GM21360 (cell line): ENCODE measurements at regions not wholly inside any gene's neighbourhood (a gene's known extent, or its start where the extent isn't known, plus 50 kb on each side); places are given as distances from the start of the nearest gene placed in this dataset.
"Not testable (repeated sequence)": the region's sequence is repeated elsewhere in the genome, so short reads cannot be mapped to it uniquely, and the experiment has no call there.

Source experiments
- ATAC-seq: cut with Tn5 transposase; IDR thresholded peaks from one replicate; pipeline ENCODE4 v1.9.1; 2021; ENCODE audit warnings: mild to moderate bottlenecking, moderate library complexity; ENCODE audit not compliant: unreplicated experiment

DNA sequence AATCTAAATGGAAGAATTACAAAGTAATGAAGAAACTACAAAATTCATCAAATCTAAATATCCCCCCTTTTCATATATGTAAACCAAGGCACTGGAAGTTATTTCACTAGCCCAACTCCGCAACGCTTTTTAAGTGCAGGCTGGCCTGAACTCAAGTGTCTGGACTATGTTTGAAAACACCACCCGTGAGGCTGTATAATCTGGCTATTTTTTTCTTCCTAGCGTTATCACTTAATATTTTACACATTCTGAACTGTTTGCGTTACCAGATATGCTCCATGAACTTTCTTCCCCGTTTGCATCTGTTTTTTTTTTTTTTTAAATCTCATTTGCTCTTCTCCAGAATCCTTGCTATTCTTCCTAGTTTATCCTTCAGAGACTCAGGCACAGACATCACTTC is 619.5 kb upstream of the CBLB start:
- ATAC-seq: no peak

- no peak for ATAC-seq
These were observed 623.0 kb upstream of the CBLB start for GRCh38 chr3:106491796-106492195.

DNA sequence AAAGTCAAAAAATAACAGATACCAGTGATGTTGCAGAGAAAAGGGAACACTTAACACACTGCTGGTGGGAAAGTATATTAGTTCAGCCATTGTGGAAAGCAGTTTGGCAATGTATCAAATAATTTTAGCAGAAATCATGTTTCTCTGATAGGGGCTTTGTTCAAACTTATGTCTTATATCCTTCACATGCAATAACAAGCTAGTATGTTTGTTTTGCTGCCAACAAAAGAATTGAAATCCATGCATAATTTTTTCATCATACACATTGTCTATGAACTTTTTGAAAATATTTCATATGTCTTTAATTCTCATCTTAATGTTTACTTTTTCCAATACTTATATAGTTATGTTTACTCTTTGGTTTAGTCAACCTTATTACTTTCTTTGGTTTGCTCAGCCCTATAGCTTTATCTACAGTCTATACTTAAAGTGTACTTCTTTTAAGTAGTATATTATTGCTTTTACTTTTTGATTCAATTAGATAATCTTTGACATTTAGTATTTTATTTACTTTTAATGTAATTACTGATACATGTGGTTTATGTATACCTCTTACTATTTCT is 639.6 kb upstream of the CBLB start:
- ATAC-seq: no peak

DNA sequence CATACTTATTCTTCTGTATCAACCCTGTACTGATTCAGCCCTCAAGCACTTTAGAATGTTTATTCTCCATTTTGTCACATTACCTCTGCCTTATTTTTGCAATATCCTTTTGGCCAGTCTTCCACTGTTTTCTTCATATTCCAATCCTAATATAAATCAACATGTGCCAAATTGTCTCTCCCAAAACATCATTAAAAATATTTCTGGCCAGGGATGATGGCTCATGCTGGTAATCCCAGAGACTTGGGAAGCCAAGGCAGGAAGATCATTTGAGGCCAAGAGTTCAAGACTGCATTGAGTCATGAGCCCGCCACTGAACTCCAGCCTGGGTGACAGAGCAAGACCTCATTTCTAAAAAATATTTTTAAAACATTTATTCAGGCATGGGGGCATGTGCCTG is 641.4 kb upstream of the CBLB start:
- no peak for ATAC-seq

DNA sequence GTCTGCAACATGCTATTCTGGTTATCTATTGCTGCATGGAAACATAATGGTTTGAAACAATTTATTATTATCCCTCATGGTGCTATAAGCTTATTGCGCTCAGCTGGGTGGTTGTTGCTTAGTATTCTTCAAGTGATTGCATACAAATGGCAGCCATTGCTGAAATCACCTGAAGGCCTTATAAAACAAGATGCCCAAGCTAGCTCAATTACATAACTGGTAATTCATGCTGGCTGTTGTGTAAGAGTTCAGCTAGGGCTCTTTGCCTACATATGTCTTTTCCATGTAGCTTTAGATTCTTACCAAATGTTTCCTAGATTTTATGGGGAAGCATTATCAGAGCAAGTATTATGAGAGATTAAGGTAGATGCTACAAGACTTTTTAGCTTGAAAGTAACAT is 644.0 kb upstream of the CBLB start:
- no peak for ATAC-seq

- ATAC-seq: no peak
These were observed 645.6 kb upstream of the CBLB start for GRCh38 chr3:106514431-106514830.

- no peak for ATAC-seq
These were observed 649.7 kb upstream of the CBLB start for GRCh38 chr3:106518516-106518915.

GRCh38 chr3:106522397-106522796 is 653.6 kb upstream of the CBLB start:
- ATAC-seq: no peak

- no peak for ATAC-seq
These were observed 660.1 kb upstream of the CBLB start for GRCh38 chr3:106528932-106529331.

GRCh38 chr3:106529738-106530137 is 660.9 kb upstream of the CBLB start:
- no peak for ATAC-seq

DNA sequence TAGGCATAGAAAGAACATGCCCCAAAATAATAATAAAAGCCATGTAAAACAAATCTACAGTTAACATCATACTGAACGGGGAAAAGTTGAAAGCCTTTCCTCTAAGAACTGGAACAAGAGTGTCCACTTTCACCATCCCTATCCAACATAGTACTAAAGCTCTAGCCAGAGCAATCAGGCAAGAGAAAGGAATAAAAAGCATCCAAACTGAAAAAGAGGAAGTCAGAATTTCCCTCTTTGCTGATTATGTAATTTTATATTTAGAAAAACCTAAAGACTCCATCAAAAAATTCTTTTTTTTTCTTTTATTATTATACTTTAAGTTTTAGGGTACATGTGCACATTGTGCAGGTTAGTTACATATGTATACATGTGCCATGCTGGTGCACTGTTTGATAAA is 661.6 kb upstream of the CBLB start:
- no peak for ATAC-seq

GRCh38 chr3:106531771-106532329 is 663.0 kb upstream of the CBLB start:
- ATAC-seq: not testable (repeated sequence)

DNA sequence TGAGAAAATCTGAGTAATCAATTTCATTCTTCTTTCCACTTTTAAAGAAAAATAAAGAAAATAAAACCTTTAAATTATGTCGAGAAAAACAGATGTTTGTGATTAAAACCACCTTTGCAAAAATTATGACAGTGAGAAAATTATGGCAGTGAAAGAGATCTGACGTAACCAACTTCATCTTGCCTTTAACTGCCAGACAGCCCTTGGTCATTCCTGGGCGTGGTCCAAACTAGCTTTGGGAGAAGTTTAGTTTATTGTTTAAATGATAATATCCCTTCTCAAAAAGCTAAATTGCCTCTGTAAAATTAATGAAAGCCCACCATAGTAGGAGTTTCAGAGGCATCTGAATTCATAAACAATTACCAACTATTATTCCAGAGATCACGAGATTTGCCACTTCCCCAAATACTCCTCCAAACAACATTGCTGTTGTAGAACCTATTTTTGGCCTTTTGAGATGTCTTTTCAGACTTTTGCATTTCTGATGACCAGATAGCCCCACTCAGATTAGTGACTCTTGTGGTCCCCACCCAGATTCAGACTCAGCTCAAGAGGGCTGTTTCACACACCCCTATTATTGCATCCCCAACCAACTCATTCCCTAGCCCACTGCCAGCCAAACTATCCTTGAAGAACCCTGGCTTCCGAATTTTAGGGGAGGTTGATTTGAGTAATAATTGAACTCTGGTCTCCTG is 664.4 kb upstream of the CBLB start:
- ATAC-seq: no peak

GRCh38 chr3:106533788-106534160 is 665.0 kb upstream of the CBLB start:
- ATAC-seq: no peak

- ATAC-seq: no peak
These were observed 665.4 kb upstream of the CBLB start for GRCh38 chr3:106534206-106534605.

- no peak for ATAC-seq
These were observed 671.9 kb upstream of the CBLB start for GRCh38 chr3:106540743-106541142.

DNA sequence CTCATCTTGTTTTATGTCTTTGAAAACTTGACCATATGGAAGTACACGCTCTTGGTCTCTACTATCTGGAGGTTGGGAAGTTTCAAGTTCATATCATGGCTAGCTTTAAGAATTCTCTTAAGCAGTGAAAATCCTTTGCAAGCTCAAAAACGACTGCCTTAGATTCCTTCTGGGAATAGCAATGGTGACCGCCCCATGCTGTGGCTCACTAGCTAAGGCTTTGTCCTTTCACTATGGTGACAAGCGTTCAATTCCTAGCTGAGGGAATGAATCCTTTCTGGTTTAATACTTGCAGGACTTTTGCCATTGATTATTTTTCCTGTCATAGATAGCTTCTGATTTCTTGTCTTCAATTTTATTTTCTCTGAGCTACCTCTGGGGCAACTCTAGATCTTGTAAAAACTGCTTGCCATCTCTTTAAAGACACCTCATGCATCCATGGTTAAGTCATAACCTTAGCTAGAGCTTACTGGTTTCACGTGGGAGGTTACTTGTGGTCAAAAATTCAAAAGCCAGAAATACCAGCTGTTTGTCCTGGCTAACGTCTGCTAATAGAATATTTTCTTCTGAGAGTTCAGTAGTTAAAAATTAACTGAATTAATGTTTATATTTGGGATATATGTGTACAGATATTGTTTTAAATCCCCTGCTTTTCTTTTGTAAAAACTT is 673.4 kb upstream of the CBLB start:
- no peak for ATAC-seq

- no peak for ATAC-seq
These were observed 683.7 kb upstream of the CBLB start for GRCh38 chr3:106552351-106553043.

DNA sequence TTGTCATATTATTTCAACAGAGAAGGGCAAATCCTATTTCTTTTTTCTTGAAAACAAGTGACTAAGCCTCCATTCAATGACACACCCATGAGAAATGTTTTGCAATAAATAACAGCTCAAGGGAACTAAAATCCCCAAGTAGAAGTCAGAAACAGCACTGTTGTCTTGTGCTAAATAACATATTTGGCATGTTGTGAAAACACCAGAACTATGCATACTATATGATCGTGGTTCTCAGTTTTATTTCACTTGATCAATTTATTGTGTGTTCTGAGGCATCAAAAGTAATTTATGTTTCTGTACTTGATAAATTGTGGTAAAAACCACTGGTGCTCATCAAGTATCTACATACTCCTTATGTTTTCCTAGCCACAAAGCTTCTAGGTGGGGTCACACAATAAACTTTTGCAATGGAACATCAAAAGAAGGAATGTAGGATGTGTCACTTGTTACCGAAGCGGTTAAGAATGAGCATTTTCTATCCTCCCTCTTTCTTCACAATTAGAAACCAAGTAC is 691.7 kb upstream of the CBLB start:
- ATAC-seq: no peak

- peak; percentile 96 for ATAC-seq
These were observed 697.5 kb upstream of the CBLB start for GRCh38 chr3:106566277-106566676.

GRCh38 chr3:106570426-106570825 is 701.6 kb upstream of the CBLB start:
- no peak for ATAC-seq
